Spleen (tissue), 11 donors: ENCODE measurements at regions not wholly inside any gene's neighbourhood (a gene's known extent, or its start where the extent isn't known, plus 50 kb on each side); places are given as distances from the start of the nearest gene placed in this dataset.
A peak's percentile ranks its signal among the peaks of the same experiment; 100 is the strongest.

ENCODE experiments used
- DNase-seq: peaks from one replicate; pipeline ENCODE4 v3.0.0-alpha.2; 2020
- H3K27ac ChIP-seq, 8 donors: fragments of 200-600 bp; sonication (generic) in 7 of 8; 1 replicate in 4 of 8; 2 replicates in 4 of 8; pipeline versions ENCODE4 v1.5.0 to v1.8.0; 2016 to 2021; ENCODE audit warnings: inconsistent platforms in 4 of 8, mild to moderate bottlenecking in 4 of 8, moderate library complexity in 1 of 8
- H3K27me3 ChIP-seq, 7 donors: fragments of 200-600 bp; sonication (generic) in 6 of 7; replicated peaks in 1 of 7; 1 replicate in 4 of 7; 2 replicates in 3 of 7; pipeline versions ENCODE4 v1.5.0 to v1.8.0; 2016 to 2021; ENCODE audit warnings: inconsistent platforms in 3 of 7, mild to moderate bottlenecking in 1 of 7
- H3K36me3 ChIP-seq, 6 donors: fragments of 200-600 bp; sonication (generic) in 5 of 6; 1 replicate in 4 of 6; 2 replicates in 2 of 6; pipeline versions ENCODE4 v1.5.0 to v1.8.0; 2016 to 2021; ENCODE audit warnings: inconsistent platforms in 2 of 6
- H3K4me1 ChIP-seq, 6 donors: fragments of 200-600 bp; sonication (generic) in 5 of 6; 1 replicate in 3 of 6; 2 replicates in 3 of 6; pipeline versions ENCODE4 v1.5.0 to v1.8.0; 2016 to 2021; ENCODE audit warnings: inconsistent platforms in 3 of 6
- H3K4me3 ChIP-seq, 8 donors: fragments of 200-600 bp; sonication (generic) in 7 of 8; 1 replicate in 4 of 8; 2 replicates in 4 of 8; pipeline versions ENCODE4 v1.5.0 to v1.8.0; 2016 to 2021; ENCODE audit warnings: inconsistent platforms in 4 of 8, mild to moderate bottlenecking in 4 of 8, moderate library complexity in 2 of 8
- H3K9me3 ChIP-seq, 8 donors: fragments of 200-600 bp; sonication (generic) in 7 of 8; 1 replicate in 4 of 8; 2 replicates in 4 of 8; pipeline versions ENCODE4 v1.5.0 to v1.8.0; 2016 to 2021; ENCODE audit warnings: inconsistent platforms in 4 of 8
- CTCF ChIP-seq, 11 experiments: fragments of 200-600 bp in 7 of 11; fragments of 450-650 bp in 4 of 11; sonication (generic) in 4 of 11; IDR thresholded peaks in 8 of 11; conservative IDR thresholded peaks in 3 of 11; 1 replicate in 7 of 11; 2 replicates in 4 of 11; pipeline versions ENCODE4 v1.4.0 to v1.8.0; 2016 to 2021; ENCODE audit warnings: antibody characterized with exemption in 11 of 11, inconsistent platforms in 4 of 11, mild to moderate bottlenecking in 1 of 11
- POLR2A ChIP-seq, 3 donors: fragments of 450-650 bp; IDR thresholded peaks; one replicate each; pipeline ENCODE4 v1.5.1; 2017; ENCODE audit warnings: antibody characterized with exemption in 3 of 3, mild to moderate bottlenecking in 1 of 3
- POLR2AphosphoS5 ChIP-seq, 3 donors: sonication (generic); formaldehyde crosslinking; IDR thresholded peaks; one replicate each; pipeline ENCODE4 v1.5.1; 2017; ENCODE audit warnings: antibody characterized with exemption in 3 of 3
- WGBS, 5 donors: extraction: QIAGEN DNeasy Blood & Tissue Kit in 3 of 5; methylation state at CpG; one replicate each; pipeline versions ENCODE4 v1.1.5 to v1.1.7; 2013 to 2018; 5-methylcytosine and 5-hydroxymethylcytosine counted together
- intact Hi-C: fragments of 100-400 bp; cut with DNase I; formaldehyde crosslinking; loops from one replicate; pipeline ENCODE4 v1.15.0; 2023; ENCODE audit warnings: low total_unique reads
- donor health status: healthy with polysubstance abuse.
- donor health status: DM: no; HTN: no; CAD: no; lungs with moderate emphysema.
- donor health status: DM: no; HTN: no; CAD: no.
- donor health status: Bipolar disorder and iron deficiency.
- donor health status: healthy.
- donor health status: DM: no; HTN: no; CAD: no.
- donor health status: DM: yes; HTN: yes; CAD: no.

DNA sequence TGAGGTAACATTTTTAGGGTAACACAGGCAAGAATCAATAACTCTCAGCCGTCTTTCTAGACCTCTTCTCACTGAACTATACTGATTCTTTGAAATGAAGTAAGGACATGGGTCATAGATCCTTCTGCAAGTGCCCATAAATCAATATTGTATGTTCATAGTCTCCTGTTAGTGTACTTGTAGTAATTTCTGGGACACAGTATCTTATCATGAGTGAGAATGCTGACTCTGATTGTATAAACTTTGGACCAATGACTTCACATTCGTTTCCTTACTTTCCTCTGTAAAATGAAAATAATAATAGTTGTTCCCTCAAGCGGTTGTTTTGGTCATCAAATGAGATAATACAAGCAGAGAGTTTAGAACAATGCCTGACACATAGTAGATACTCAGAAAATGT lies 777.1 kb upstream of the GOLIM4 start:
- intact Hi-C loops, result no loop called here
- H3K27ac ChIP-seq, result no peak overlapping the region
- no peak for DNase-seq
- no peak overlapping the region for H3K4me3 ChIP-seq
- no peaks in the 10 kb centered on the region for H3K9me3 ChIP-seq
- no peaks in the 10 kb centered on the region for H3K27me3 ChIP-seq
- WGBS, 5 donors, result 76 to 89% (median 84%) methylated on average over 3 of the region's 3 CpGs
- TF ChIP-seq POLR2AphosphoS5 (IDR thresholded peaks at IDR 0.05) (no peak), POLR2A (IDR thresholded peaks at IDR 0.05) (no peak), CTCF (IDR thresholded peaks at IDR 0.05 in 8 of 11, conservative IDR thresholded peaks at IDR 0.05 in 3 of 11) (no peak)
- H3K36me3 ChIP-seq, result no peaks in the 10 kb centered on the region
- no peaks in the 10 kb centered on the region for H3K4me1 ChIP-seq

- H3K9me3 ChIP-seq, result no peaks in the 10 kb centered on the region
- no peaks in the 10 kb centered on the region for H3K4me1 ChIP-seq
- TF ChIP-seq CTCF (IDR thresholded peaks at IDR 0.05 in 8 of 11, conservative IDR thresholded peaks at IDR 0.05 in 3 of 11) (no peak), POLR2A (IDR thresholded peaks at IDR 0.05) (no peak), POLR2AphosphoS5 (IDR thresholded peaks at IDR 0.05) (no peak)
- no peaks in the 10 kb centered on the region for H3K27me3 ChIP-seq
- intact Hi-C loops, result no loop called here
- no peaks in the 10 kb centered on the region for H3K36me3 ChIP-seq
- DNase-seq, result no peak
- WGBS, 5 donors, result 71 to 91% (median 82%) methylated on average over 2 of the region's 2 CpGs
- no peak overlapping the region for H3K27ac ChIP-seq
- H3K4me3 ChIP-seq, result no peak overlapping the region
These were observed 775.2 kb upstream of the GOLIM4 start for GRCh38 chr3:168870892-168871291.

DNA sequence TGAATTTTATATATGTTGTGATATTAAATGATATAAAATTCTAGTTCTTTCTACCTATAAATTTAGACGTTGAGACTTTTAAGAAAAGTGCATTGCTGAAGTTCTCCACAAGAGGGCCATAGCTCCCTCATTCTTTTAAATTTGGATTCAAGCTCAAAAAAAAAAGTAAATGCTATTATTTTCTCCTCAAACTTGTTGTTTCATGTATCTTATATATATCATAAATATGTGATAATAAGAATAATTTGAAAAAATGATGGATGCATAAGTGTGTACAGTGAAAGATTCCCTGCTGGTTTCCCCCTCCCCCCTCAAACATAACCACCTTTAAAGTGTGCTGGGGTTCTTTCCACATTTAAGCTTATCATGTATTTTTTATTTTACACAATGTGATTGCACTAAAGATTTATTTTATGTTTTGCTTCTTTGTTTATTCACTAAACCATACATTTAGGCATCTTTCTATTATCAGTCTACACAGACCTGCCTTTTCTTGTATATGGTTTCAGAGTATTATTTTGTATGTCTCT lies 769.4 kb upstream of the GOLIM4 start:
- intact Hi-C loops, result loop anchor here (10.0 kb wide), 1 partner anchor 880 kb away; no protein-coding TSS in a partner anchor

More for the DNA sequence above, 769.4 kb upstream of the GOLIM4 start:
- H3K36me3 ChIP-seq, result no peaks in the 10 kb centered on the region
- no peak for DNase-seq
- TF ChIP-seq POLR2A (IDR thresholded peaks at IDR 0.05) (no peak), CTCF (IDR thresholded peaks at IDR 0.05 in 8 of 11, conservative IDR thresholded peaks at IDR 0.05 in 3 of 11) (peak in 9 of 11 experiments; percentile 14 to 62 (median 52))
- no peak overlapping the region for H3K27ac ChIP-seq
- 0 to 5% (median 2%) methylated on average over 1 of the region's 1 CpG for WGBS, 5 donors
- H3K27me3 ChIP-seq, result peaks cover 0 to 4% (median 0%) of the 10 kb centered on the region in 7 donors
- no peak overlapping the region for H3K4me3 ChIP-seq
- no peaks in the 10 kb centered on the region for H3K4me1 ChIP-seq
- H3K9me3 ChIP-seq, result no peaks in the 10 kb centered on the region
